Activated naive CD4-positive, alpha-beta T cell treated with Interleukin-2 at 50 U/mL for 16 hours (primary cell): ENCODE measurements at regions not wholly inside any gene's neighbourhood (a gene's known extent, or its start where the extent isn't known, plus 50 kb on each side); places are given as distances from the start of the nearest gene placed in this dataset.
"Not testable (repeated sequence)": the region's sequence is repeated elsewhere in the genome, so short reads cannot be mapped to it uniquely, and the experiment has no call there.

ENCODE experiments used
- DNase-seq: peaks from one replicate; pipeline ENCODE4 v3.0.0-alpha.2; 2020

DNA sequence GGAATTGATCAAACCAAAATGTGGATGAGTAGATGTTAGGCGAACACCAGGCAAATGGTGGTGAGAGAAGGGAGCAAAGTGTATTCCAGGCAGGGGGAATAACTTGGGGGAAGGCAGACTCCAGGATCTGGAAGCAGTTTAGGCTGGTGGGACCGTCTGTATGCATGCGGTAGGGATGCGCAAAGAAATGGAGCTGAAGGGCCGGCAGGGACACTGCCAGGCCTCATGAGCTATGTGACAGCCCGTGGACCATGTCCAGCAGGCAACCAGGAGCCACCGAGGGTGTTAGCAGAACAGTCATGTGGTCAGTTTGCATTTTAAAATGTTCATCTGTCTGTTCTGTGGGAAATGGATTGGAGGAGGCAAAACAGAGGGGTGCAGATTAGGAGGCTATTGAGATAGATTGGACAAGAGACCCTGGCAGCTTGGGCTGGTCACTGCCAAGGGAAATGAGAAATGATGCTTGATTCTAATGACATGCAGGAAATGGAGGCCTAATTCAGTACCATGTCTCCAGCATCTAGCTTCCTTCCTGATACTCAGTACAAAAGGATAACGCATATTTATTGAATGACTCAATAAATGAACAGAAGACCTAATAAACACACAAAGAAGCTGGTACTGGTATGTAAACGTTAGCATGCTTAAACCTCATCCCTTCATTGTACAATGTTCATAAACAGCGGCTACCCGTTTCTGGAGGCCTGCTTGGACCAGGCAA lies 412.4 kb downstream of the BUD13 start:
- DNase-seq, result no peak

DNA sequence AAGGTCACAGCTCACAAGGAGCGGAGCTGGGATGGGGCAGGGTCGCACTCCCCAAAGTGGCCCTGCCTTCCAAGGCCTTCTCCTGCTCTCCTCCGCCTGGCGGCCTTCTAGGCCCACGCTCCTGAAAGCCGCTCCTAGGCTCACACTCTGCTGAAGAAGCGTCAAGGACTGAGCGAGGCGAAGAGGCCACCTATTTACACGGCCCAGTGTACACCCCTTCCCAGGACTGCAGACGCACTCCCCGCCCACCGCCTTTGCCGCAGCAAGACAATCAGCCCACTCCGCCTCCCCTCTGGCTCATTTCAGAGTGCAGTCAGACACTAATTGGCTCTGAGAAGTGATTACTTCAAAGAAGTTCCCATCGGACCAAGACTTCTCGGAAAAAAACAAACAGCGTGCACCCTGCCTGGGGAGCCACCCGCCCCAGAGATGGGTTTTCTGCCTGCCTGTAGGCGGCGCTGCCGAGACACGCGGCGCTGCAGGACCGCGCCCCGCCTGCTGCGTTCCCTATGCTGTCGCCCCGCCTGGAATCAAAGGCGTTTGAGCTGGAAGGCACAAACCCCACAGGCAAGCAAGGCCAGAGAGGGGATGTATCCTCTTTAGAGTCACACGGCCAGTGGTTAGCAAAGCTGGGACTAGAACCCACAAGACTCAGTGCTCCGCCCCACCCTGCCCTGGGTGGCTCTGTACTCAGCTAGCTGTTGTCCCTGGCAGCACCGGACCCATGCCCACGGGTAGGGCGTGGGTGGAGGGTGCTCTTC lies 414.8 kb downstream of the BUD13 start:
- DNase-seq, result no peak

DNA sequence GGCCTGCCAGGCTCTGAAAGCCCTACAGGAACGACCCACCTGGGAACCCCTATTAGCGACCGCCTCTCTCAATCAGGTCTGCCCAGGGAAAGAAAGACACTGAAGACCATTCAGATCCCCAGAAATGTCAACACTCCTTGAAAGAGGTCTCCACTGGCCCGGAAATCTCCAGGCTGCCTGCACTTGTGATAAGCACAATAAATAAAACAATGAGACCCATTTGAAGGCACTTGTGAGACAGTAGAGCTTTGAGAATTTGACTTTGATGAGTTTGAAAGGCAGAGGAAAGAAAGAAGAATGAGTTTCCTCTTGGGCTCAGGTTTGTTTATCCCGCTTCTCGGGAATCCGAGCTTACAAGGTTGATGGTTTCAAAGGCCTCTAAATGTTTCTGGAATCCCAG lies 416.3 kb downstream of the BUD13 start:
- DNase-seq, result no peak

DNA sequence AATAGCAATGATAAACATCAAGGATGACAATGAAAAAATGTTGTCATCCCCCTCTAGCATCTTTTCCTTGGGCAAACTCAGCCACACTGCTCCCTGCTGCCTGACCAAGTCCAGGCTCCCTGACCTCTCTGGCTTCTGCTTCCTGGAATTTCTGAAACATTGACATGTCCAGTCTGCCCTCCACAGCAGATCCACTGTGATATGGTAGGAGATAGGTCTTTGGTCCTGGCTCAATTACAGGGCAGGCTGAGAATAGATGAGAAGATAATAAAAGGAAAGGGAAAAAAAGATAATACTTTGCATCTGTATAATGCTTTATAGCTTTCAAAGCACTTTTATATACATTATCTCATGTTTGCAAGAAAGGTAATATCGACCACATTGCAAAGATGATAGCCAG lies 417.7 kb downstream of the BUD13 start:
- no peak for DNase-seq

DNA sequence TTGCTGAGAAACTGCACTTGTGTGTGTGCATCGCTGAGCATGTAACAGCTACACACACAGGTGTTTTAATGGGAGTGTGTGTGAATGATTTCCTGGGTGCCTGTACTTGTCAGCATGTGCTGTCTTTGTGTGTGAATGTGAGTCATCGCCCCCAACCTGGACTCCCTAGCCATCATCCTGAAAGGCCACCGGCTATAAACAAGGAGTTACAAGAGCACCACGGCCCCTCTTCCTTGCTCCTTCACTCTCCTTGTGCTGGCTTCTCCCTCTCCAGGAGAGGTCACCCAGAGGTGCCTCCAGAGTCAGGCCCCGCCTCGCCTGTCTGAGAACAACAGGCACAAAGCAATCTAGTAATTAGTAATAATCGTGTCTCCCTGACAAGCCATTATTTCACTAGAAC lies 419.2 kb downstream of the BUD13 start:
- DNase-seq, result no peak

DNA sequence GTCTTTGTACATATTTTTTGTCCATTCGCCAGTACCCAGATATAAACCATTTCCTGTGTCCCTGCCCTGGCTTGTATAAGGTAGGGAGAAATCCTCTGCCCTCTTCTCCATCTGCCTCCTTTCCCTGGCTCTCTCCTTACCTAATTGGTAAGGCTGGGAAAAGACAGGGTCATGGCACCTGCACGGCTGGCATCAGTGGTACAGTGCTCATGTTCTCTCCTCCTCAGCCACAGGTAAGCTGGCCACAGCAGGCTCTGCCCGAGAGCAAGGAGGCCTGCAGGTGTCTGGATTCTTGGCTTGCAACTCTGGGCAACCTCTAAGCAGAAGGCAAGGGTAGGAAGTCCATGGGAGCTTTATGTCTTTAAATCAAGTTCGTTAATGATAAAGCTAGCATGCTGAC lies 419.9 kb downstream of the BUD13 start:
- no peak for DNase-seq

DNA sequence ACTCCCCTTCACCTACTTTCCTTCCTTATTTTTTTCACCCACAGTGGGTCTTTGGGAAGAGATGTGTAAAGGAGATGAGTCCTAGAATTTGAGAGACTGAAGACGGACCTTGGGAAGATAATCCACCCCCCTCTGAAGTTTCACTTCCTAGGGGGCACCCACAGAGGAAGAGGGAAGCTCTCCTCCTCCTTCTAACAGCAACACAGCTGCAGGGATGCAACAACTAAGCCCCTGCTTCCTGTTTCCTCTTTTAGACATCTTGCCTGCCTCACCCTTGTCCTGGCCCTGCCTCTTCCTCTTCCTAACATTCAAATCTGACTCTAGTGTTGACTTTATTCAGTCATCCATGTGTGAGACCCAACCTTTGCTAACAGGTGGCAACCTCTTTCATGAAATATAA lies 424.6 kb downstream of the BUD13 start:
- no peak for DNase-seq

DNA sequence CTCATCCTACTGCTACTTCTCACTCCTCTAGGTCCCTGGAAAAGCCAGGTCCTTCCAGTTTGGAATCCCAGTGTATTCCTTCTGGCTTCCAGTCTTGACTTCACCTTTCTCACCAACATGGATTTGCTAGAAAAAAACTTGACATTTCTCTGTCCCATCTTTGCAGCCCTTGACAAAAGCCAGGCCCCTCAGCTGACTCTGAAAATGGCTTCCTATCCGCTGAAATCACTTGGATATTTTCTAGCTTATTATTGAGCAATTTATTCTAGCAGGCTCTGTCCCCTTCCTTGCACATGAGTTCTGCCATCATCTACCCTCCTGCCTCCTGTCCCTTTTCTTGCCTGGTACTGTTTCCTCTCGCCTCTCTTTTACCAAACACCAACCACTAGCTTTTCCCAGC lies 427.2 kb downstream of the BUD13 start:
- DNase-seq, result no peak

DNA sequence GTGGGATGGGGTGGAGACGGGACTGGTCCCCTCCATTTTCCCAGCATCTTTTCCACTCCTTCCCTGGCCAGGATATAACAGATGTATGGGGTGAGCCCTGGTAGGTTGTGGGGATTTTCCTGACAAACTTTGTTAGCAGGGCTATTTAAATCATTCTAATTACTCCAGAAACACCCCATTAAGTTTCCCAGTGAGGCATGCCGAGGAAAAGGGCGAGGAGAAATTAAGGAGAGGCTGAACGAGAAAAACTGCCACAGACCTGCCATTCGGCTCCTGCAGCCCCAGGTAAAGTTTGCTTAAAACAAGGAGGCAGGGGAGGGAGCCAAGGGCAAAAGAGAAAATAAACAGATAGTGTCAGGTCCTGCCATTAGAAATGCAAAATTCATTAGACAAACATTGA lies 428.2 kb downstream of the BUD13 start:
- no peak for DNase-seq

DNA sequence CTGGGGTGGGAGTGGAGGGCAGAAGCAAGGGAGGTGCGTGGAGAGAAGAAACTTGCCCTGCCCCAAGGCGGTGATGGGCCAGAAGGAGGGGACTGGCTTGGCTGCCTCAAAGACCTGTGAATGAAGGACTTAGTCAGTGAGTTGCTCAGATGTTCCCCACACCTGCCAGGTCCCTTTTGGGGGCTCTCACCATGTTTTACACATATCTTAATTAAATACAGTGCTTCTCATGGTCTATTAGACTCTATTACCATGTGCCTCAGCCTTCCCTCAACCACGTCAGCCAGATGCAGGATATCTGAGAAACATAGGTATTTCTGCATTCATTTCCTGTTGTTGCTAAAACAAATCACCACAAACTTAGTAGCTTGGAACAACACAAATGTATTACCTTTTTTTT lies 429.5 kb downstream of the BUD13 start:
- DNase-seq, result no peak

DNA sequence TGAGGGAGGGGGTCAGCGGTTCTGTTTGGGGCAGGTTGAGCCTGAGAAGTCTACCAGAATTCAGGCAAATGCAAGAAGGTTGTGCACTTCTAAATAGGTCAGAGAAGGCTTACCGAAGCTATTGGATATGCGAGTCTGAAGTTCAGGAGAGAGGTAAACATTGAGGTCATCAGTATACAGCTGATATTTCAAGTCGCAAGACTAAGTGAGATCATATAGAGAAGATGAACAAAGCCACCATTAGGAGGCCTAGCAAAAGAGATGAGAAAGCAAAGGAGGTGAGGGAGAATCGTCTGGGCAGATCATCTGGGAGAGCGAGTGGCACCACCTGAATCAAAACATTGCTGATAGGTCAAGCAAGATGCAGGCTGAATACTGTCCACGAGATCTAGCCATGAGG lies 430.6 kb downstream of the BUD13 start:
- no peak for DNase-seq

DNA sequence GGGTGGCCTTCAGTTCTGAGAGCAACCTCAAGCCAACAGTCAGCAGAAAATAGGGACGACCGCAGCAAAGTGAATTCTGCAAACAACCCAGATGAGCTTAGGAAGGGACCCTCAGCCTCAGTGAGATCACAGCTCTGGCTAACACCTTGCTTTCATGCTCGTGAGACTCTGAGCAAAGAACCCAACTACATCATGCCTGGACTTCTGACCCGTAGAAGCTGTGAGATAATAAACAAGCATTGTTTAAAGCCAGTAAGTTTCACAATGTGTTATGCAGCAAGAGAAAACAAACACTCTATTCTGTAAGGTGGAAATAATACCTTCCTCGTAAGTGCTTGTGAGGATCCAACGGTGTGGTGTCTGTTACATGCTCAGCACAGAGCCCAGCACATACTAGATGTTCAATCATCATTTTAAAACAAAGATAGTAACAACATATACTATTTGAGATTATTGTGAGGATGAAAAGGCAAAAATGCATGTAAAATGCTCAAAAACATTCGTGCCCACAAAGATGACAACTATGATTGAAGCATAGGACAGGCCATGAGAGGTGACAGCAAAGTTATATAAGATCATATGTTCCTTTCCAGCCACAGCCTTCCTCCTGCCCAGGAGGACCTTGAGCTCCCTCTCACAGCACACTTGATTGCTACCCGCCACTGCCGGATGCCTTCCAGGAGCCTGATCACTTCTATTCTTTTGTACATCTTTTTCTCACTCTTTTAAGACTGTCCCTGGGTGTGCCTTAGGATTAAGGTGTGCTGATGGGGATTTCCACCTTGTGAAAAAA lies 433.3 kb downstream of the BUD13 start:
- no peak for DNase-seq

DNA sequence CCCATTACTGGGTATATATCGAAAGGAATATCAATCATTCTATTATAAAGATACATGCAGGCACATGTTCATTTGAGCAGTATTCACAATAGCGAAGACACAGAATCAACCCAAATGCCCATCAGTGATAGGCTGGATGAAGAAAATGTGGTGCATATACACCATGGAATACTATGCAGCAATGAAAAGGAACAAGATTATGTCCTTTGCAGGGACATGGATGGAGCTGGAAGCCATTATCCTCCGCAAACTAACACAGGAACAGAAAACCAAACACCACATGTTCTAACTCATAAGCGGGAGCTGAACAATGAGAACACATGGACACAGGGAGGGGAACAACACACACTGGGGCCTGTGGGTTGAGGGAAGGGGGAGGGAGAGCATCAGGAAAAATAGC lies 434.3 kb downstream of the BUD13 start:
- not testable (repeated sequence) for DNase-seq

DNA sequence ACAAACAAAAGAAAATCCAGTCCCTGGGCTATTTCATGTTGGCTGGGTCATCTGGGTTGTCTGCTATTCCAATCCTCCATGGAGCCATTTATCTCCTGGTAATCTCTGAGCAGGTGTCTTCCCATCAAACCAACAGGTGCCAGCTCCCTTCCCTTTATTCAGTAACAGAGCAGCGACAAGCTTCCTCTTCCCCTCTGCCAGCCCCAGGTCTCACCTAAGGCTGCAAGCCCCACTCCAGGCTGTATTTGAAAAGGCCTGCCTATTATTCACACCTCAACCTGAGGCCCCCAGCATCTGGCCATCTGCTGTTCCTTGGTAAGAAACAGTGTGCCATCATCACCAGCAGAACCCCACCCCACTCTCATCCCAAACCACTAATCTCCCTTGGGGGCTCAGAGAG lies 436.2 kb downstream of the BUD13 start:
- DNase-seq, result no peak

DNA sequence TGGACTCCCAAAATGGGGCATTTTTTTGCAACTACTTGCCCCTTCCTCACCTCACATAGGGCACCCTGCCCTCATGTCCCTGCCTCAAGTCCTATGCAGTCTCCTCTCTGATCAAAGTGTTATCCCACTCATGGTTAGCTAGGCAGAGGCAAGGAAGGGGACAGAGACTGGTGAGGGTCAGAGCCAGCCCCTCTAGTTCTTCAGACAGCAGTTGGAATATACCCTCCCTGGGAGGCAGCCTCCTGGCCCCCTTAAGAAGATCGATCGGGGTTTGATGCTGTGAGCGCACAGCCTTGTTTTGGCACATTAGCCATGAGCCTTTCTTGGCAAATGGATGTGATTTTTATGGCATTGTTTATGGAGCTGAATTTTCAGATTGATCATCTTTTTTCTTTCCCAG lies 436.9 kb downstream of the BUD13 start:
- no peak for DNase-seq

DNA sequence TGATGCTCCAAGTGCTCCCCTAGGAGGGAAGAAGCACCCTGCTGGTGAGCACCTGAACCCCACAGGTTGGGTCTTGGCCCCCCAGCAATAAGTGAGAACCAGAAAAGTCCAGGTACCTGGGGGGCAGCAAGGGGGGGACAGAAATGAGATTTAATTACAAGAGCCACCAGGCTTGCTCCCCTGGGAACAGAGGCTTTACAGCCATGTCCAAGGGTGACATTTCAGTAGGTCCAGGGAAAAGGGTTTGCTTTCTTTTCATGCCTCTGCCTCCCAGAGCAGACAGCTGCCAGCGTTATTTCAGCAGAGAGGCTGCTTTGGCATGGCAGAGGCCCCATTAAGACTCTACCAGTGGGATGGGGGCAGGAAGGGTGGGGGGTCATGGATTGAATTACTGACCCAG lies 437.7 kb downstream of the BUD13 start:
- DNase-seq, result no peak

DNA sequence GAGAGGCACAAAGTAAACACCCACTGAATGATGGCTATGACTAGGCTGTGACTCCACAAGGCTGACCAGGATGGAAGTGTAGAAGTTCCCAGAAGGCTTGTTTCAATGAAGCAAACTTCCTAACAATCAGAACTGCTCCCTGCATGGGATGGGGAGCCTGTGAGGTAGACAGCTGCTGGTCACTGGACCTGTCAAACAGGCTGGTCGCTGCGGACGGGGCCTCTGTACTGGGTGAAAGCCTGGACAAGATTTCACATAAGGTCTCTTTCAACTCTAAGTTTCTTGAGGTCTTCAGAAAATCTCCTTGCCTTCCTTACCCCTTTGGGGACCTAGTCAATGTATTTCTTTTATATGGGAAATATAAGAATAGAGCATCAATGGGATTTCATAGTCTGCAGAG lies 438.2 kb downstream of the BUD13 start:
- DNase-seq, result no peak

DNA sequence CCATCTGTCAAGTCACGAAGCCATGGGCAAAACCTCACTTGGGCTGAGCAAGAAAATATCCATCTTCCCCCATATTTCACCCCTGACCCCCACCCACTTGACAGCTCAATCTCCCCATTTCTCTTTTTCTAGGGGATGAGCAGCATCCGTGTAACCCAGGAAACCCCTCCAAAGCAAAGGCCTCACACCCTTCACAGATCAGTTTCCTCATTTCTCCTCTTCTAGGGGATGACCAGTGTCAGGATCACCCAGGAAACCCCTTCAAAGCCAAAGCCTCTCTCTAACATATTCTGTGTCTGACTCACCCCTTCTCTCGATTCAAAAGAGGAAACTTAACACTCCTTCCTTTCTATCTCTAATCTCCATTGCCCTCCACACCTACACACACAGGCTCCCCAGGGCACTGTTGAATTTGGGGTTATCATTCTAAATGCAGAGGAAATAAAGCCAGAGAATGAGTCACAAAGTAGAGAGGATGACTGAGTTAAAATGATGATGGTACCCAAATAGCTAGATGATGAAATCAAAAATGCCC lies 439.7 kb downstream of the BUD13 start:
- DNase-seq, result no peak

DNA sequence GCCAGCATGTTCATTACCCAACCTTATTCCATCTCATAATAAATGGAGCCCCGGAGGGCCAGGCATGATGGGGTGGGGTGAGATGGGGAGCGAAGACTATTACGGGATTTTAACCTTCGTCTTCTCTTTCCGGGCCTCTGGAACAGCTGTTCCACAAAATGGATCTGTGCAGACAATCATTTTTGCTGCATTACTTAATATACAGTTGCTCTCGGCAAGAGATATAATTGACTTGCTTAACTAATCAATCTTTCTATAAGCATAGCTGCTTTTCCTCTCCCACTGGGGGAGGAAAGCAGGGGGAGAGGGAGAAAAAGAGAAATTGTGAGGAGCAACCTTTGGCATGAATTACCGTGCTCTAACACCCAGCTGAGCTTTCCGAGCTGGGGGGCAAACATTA lies 440.4 kb downstream of the BUD13 start:
- DNase-seq, result no peak

DNA sequence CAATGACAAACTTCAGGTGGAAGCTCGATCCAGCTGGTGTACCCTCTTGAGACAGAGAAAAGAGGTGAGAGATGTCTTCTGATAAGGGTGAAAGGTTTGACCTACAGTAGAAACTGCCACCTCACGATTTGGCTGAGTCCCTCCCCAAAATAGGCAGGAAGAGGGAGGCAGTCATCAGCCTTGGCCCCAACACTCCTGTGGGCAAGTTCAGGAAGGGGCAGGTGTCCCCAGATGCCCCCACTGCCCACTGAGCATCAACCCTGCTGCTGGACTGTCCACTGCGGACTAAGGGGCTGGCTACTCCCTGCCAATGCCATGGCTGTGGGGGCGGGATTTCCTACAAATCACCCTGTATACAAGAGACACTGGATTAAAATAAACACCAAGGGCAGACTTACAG lies 441.4 kb downstream of the BUD13 start:
- no peak for DNase-seq

DNA sequence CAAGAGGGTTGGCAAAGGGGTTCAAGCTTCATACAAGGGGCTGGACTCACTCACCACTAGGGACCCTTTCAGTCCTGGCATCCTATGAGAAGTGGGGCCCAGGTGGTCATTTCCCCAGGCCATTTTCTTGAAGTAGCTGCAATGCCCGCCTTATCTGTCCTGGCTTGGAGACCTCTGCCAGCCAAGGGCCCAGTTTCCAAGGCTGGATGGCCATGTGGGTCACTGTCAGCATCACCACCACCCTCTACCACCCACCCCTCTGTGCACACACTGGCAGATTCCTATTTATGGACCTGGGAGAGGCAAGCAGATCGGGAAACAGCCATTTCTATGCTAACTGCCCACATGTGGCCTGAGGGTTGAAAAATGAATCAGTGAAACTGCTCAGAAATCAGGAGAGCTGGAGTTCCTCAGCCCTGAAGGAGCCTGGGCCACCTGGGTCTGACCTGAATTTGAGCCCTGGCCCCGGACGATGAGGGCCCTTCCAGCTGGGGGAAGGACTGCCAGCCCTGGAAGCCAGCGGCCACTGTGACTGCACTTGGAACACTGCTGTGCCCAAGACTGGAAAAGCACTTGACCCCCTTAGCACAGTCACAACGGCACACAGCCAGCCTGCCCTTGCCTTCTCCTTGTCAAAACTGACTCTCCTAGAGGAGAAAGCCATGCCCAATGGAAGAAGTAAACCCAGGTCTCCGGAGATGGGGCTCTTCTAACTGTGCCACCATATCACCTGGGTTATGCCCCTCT lies 442.2 kb downstream of the BUD13 start:
- DNase-seq, result no peak

DNA sequence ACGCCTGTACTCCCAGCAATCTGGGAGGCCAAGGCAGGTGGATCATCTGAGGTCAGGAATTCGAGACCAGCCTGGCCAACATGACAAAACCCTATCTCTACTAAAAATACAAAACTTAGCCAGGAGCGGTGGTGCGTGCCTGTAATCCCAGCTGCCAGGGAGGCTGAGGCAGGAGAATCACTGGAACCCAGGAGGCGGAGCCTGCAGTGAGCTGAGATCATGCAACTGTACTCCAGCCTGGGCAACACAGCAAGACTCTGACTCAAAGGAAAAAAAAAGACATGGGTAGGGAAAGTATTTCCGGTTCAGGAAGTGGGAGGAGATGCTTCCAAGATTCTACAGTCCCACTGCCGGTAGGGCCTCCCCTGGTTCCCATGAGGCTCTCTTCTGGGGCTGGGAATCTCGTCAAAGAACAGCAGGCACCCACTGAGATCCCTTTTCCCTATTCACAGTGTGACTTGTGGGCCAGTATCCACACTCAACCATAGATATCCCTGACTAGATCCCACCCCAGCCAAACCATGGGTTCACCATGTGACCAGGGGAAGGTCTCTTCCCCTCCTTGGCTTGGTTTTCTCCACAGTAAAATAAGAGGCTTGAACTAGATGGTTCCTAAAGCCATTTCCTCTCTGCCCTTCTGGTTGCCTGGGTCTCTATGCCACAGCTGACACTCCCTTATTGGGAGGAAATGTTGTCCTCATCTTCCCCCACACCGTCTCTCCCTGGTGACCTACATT lies 443.3 kb downstream of the BUD13 start:
- no peak for DNase-seq
